ENCODE measurements at regions not wholly inside any gene's neighbourhood (a gene's known extent, or its start where the extent isn't known, plus 50 kb on each side); places are given as distances from the start of the nearest gene placed in this dataset.

- Histone ChIP-seq H2BK5ac (ENCODE audit: low read depth, low read length) (no peak overlapping the region), H3K79me2 (ENCODE audit: control insufficient read depth in 1 of 2, insufficient read depth in 2 of 2, low read length in 2 of 2) (no peaks in the 10 kb centered on the region), H3K4me2 (ENCODE audit: insufficient read depth in 1 of 2, low read depth in 2 of 2, low read length in 2 of 2) (no peak overlapping the region), H4K91ac (replicated peaks; ENCODE audit: insufficient read length, low read length) (no peak overlapping the region), H2BK120ac (replicated peaks; ENCODE audit: low read depth, low read length) (no peak overlapping the region), H3K18ac (ENCODE audit: extremely low read depth, low read length) (no peak overlapping the region), H2BK20ac (ENCODE audit: low read length) (no peak overlapping the region), H3K4me1 (replicated peaks in 1 of 4; ENCODE audit: control insufficient read depth in 3 of 4, insufficient read depth in 4 of 4, low read length in 3 of 4) (peaks cover 2 to 8% (median 2%) of the 10 kb centered on the region in 4 experiments; a peak in 3 of 7 replicates), H4K8ac (ENCODE audit: extremely low read depth, insufficient read depth, low read length) (no peak overlapping the region), H3K4ac (replicated peaks; ENCODE audit: insufficient read length, low read depth, low read length) (no peak overlapping the region), H3K14ac (ENCODE audit: insufficient read length) (no peak overlapping the region), H4K5ac (ENCODE audit: insufficient read length, low read depth, low read length) (no peak overlapping the region), H3K9ac (replicated peaks in 1 of 4; ENCODE audit: extremely low read depth in 1 of 4, low read depth in 3 of 4, low read length in 3 of 4) (no peak overlapping the region), H3K27me3 (replicated peaks in 1 of 4; ENCODE audit: control insufficient read depth in 3 of 4, extremely low read depth in 1 of 4, insufficient read depth in 3 of 4, low read length in 3 of 4) (no peaks in the 10 kb centered on the region), H3K9me3 (ENCODE audit: insufficient read depth in 2 of 2, low read depth in 1 of 2, low read length in 1 of 2) (no peaks in the 10 kb centered on the region), H3K36me3 (ENCODE audit: control insufficient read depth in 2 of 4, insufficient read depth in 4 of 4, low read length in 3 of 4) (no peaks in the 10 kb centered on the region), H3K23me2 (ENCODE audit: low read depth, low read length) (peaks cover 2% of the 10 kb centered on the region; the same call in 1 of the 2 replicates), H3K23ac (ENCODE audit: insufficient read length) (no peak overlapping the region), H3K79me1 (ENCODE audit: low read depth, low read length) (no peaks in the 10 kb centered on the region), H2AK5ac (ENCODE audit: low read depth, low read length) (no peak overlapping the region), H2AFZ (ENCODE audit: low read length) (no peak overlapping the region), H4K20me1 (replicated peaks in 1 of 2; ENCODE audit: control insufficient read depth in 1 of 2, insufficient read depth in 2 of 2, low read length in 2 of 2) (no peaks in the 10 kb centered on the region), H3K4me3 (ENCODE audit: extremely low read depth in 1 of 4, insufficient read depth in 2 of 4, low read depth in 3 of 4, low read length in 4 of 4) (no peak overlapping the region), H2BK15ac (ENCODE audit: low read length) (no peak overlapping the region), H2BK12ac (ENCODE audit: low read depth, low read length) (no peak overlapping the region), H3K27ac (ENCODE audit: low read depth, low read length) (no peak overlapping the region), H3K56ac (replicated peaks; ENCODE audit: insufficient read length, low read depth, low read length) (no peak overlapping the region)
- no peak for FAIRE-seq
- DNase-seq (ENCODE audit: low read depth in 1 of 2, low spot score in 2 of 2) = no peak
- TF ChIP-seq ASH2L (IDR thresholded peaks at IDR 0.05; ENCODE audit: low read length) = no peak
- no peak for TF ChIP-seq BACH1 (IDR thresholded peaks at IDR 0.05; ENCODE audit: low read length)
- TF ChIP-seq, protein P1, sequence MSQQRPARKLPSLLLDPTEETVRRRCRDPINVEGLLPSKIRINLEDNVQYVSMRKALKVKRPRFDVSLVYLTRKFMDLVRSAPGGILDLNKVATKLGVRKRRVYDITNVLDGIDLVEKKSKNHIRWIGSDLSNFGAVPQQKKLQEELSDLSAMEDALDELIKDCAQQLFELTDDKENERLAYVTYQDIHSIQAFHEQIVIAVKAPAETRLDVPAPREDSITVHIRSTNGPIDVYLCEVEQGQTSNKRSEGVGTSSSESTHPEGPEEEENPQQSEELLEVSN (IDR thresholded peaks at IDR 0.05) = no peak
- TF ChIP-seq EP300 (IDR thresholded peaks at IDR 0.05; ENCODE audit: borderline replicate concordance in 1 of 2, low read depth in 2 of 2, low read length in 2 of 2) = no peak
- TF ChIP-seq NRF1 (IDR thresholded peaks at IDR 0.05; ENCODE audit: low read depth, low read length) = no peak
- no peak for TF ChIP-seq RBBP5 (IDR thresholded peaks at IDR 0.05; ENCODE audit: borderline replicate concordance, low read depth, low read length)
- no peak for TF ChIP-seq JUND (IDR thresholded peaks at IDR 0.05; ENCODE audit: low read length)
- TF ChIP-seq CBX8 (IDR thresholded peaks at IDR 0.05; ENCODE audit: borderline replicate concordance, low read depth, low read length) = no peak
- TF ChIP-seq POU5F1 (IDR thresholded peaks at IDR 0.05; ENCODE audit: low read depth, low read length) = no peak
- TF ChIP-seq EZH2 (IDR thresholded peaks at IDR 0.05; ENCODE audit: low read depth, low read length, severe bottlenecking) = no peak
- no peak for TF ChIP-seq GTF2F1 (IDR thresholded peaks at IDR 0.05; ENCODE audit: borderline replicate concordance, low read depth, low read length)
- no peak for TF ChIP-seq CTBP2 (IDR thresholded peaks at IDR 0.05; ENCODE audit: borderline replicate concordance, insufficient read depth, insufficient read length, low read length)
- POLR2A ChIA-PET (ENCODE audit: partially characterized antibody) = no interaction called here
- 73% methylated on average over 6 of the region's 6 CpGs; no CpG with 5 or more reads in 1 of the 2 experiments for WGBS, 2 experiments (ENCODE audit: extremely low coverage in 1 of 2, insufficient coverage in 1 of 2, insufficient read length in 1 of 2, insufficient replicate concordance in 2 of 2, low coverage in 1 of 2, low lambda C conversion rate in 2 of 2, missing lambda C conversion rate in 1 of 2)
- CTCF ChIA-PET (ENCODE audit: partially characterized antibody) = interaction anchor here (0.6 to 6.1 kb wide), 5 partner anchors 13 to 471 kb away, joined by 3 to 43 read pairs (median 5); no protein-coding TSS in a partner anchor
These were observed 75.0 kb upstream of the BLCAP start for GRCh38 chr20:37602634-37603033.

Data from H1 (cell line).